Keratinocyte (primary cell): ENCODE measurements at regions not wholly inside any gene's neighbourhood (a gene's known extent, or its start where the extent isn't known, plus 50 kb on each side); places are given as distances from the start of the nearest gene placed in this dataset.

Source experiments
- DNase-seq: peaks from one replicate; pipeline ENCODE4 v3.0.0-alpha.2; 2011; ENCODE audit warnings: low read depth, missing footprints, low spot score
- FAIRE-seq: peaks from 2 replicates; lab custom pipeline; 2011; peaks lifted over from hg19 to GRCh38; lab: Jason Lieb, UNC
- H2AFZ ChIP-seq: 2 replicates; pipeline ENCODE4 v1.6.0; 2012; ENCODE audit warnings: low read length, control low read depth, inconsistent platforms; ENCODE audit not compliant: control insufficient read depth
- H3K27ac ChIP-seq: 2 replicates; pipeline ENCODE4 v1.5.1; 2011; ENCODE audit warnings: low read length; ENCODE audit not compliant: control insufficient read depth, insufficient read depth
- H3K27me3 ChIP-seq: 3 replicates; pipeline ENCODE4 v1.6.0; 2011; ENCODE audit warnings: low read length; ENCODE audit not compliant: control insufficient read depth, insufficient read depth; ENCODE audit errors: extremely low read depth
- H3K36me3 ChIP-seq, 2 experiments: 2 replicates in 1 of 2; 3 replicates in 1 of 2; pipeline ENCODE4 v1.5.1; 2011; ENCODE audit warnings: low read length in 2 of 2, mild to moderate bottlenecking in 1 of 2; ENCODE audit not compliant: control insufficient read depth in 2 of 2, insufficient read depth in 2 of 2; ENCODE audit errors: extremely low read depth in 1 of 2
- H3K4me1 ChIP-seq: 3 replicates; pipeline ENCODE4 v1.5.1; 2011; ENCODE audit warnings: low read length; ENCODE audit not compliant: control insufficient read depth, insufficient read depth; ENCODE audit errors: extremely low read depth
- H3K4me2 ChIP-seq: 3 replicates; pipeline ENCODE4 v1.6.0; 2011; ENCODE audit warnings: low read depth, low read length; ENCODE audit not compliant: control insufficient read depth, insufficient read depth; ENCODE audit errors: extremely low read depth
- H3K4me3 ChIP-seq, 3 experiments: fragments of 200-600 bp in 1 of 3; sonication (generic) in 1 of 3; 2 replicates in 2 of 3; 3 replicates in 1 of 3; pipeline ENCODE4 v1.5.1; 2011 to 2016; ENCODE audit warnings: low read length in 3 of 3, mild to moderate bottlenecking in 3 of 3, control low read depth in 2 of 3, inconsistent platforms in 1 of 3, low read depth in 1 of 3, mixed read lengths in 1 of 3, mixed run types in 1 of 3, moderate library complexity in 1 of 3; ENCODE audit not compliant: control insufficient read depth in 2 of 3, insufficient read depth in 2 of 3; ENCODE audit errors: extremely low read depth in 1 of 3
- H3K79me2 ChIP-seq: 2 replicates; pipeline ENCODE4 v1.6.0; 2012; ENCODE audit warnings: low read length; ENCODE audit not compliant: control insufficient read depth, insufficient read depth
- H3K9ac ChIP-seq: 3 replicates; pipeline ENCODE4 v1.6.0; 2011; ENCODE audit warnings: low read length; ENCODE audit not compliant: control insufficient read depth, insufficient read depth; ENCODE audit errors: extremely low read depth
- H3K9me1 ChIP-seq: 3 replicates; pipeline ENCODE4 v1.6.0; 2011; ENCODE audit warnings: low read length; ENCODE audit not compliant: control insufficient read depth, insufficient read depth; ENCODE audit errors: extremely low read depth
- H3K9me3 ChIP-seq: 2 replicates; pipeline ENCODE4 v1.5.1; 2012; ENCODE audit warnings: low read depth, low read length; ENCODE audit not compliant: control insufficient read depth
- H4K20me1 ChIP-seq: 3 replicates; pipeline ENCODE4 v1.6.0; 2011; ENCODE audit warnings: low read length; ENCODE audit not compliant: control insufficient read depth, insufficient read depth; ENCODE audit errors: extremely low read depth
- EZH2 ChIP-seq: IDR thresholded peaks from one replicate; pipeline ENCODE4 v1.6.1; 2012; ENCODE audit warnings: inconsistent platforms, mild to moderate bottlenecking, low read length, moderate library complexity
- dilution Hi-C: fragments of 300-500 bp; cut with MboI; formaldehyde crosslinking; loops from one replicate; pipeline ENCODE4 v1.7.0; 2020; ENCODE audit warnings: low sequenced_read_pairs; ENCODE audit not compliant: extremely low pct_ligation_motif_present
- TF ChIP-seq, protein P1 (sequence below), 3 experiments: IDR thresholded peaks in 1 of 3; conservative IDR thresholded peaks in 1 of 3; optimal IDR thresholded peaks in 1 of 3; 2 replicates in 2 of 3; 3 replicates in 1 of 3; pipeline versions ENCODE3 to v1.5.1; 2011; ENCODE audit warnings: low read length in 3 of 3, mild to moderate bottlenecking in 3 of 3, moderate library complexity in 2 of 3, control low read depth in 1 of 3, inconsistent platforms in 1 of 3; ENCODE audit not compliant: insufficient read depth in 2 of 3; ENCODE audit errors: extremely low read depth in 1 of 3

DNA sequence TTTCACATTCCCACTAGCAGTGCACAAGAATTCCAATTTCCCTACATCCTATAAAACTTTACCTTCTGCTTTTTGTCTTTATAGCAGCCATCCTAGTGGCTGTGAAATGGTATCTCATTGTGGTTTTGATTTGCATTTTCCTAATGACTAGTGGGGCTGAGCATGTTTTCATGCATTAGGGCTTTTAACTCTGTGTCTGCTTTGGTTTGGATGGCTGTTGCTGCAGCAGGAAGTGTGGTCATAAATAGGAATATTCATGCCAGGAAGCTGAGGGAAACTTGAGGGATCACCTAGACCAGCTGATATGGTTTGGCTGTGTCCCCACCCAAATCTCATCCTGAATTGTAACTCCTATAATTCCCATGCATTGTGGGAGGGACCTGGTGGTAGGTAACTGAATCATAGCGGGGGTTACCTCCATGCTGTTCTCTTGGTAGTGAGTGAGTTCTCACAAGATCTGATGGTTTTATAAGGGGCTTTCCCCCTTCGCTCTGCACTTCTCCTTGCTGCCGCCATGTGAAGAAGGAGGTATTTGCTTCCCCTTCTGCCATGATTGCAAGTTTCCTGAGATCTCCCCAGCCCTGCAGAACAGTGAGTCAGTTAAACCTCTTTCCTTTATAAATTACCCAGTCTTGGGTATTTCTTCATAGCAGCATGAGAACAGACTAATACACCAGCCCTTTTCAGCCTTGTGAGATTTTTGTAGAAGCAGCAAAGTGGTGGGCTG, 181.8 kb upstream of the PITRM1 start:
- no peak for FAIRE-seq
- no peak overlapping the region for H3K4me2 ChIP-seq
- H3K4me1 ChIP-seq: peaks cover 2% of the 10 kb centered on the region
- no peak for DNase-seq
- H2AFZ ChIP-seq: no peak overlapping the region
- TF ChIP-seq EZH2: no peak
- TF ChIP-seq, protein P1, sequence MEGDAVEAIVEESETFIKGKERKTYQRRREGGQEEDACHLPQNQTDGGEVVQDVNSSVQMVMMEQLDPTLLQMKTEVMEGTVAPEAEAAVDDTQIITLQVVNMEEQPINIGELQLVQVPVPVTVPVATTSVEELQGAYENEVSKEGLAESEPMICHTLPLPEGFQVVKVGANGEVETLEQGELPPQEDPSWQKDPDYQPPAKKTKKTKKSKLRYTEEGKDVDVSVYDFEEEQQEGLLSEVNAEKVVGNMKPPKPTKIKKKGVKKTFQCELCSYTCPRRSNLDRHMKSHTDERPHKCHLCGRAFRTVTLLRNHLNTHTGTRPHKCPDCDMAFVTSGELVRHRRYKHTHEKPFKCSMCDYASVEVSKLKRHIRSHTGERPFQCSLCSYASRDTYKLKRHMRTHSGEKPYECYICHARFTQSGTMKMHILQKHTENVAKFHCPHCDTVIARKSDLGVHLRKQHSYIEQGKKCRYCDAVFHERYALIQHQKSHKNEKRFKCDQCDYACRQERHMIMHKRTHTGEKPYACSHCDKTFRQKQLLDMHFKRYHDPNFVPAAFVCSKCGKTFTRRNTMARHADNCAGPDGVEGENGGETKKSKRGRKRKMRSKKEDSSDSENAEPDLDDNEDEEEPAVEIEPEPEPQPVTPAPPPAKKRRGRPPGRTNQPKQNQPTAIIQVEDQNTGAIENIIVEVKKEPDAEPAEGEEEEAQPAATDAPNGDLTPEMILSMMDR (optimal IDR thresholded peaks at IDR 0.05 in 1 of 3, IDR thresholded peaks at IDR 0.05 in 1 of 3, conservative IDR thresholded peaks at IDR 0.05 in 1 of 3; ENCODE audit: extremely low read depth in 1 of 3, insufficient read depth in 2 of 3, low read length in 3 of 3): no peak
- no peaks in the 10 kb centered on the region for H3K36me3 ChIP-seq
- H3K9me3 ChIP-seq: no peaks in the 10 kb centered on the region
- H3K9me1 ChIP-seq: no peaks in the 10 kb centered on the region
- H3K27me3 ChIP-seq: no peaks in the 10 kb centered on the region
- no peaks in the 10 kb centered on the region for H3K79me2 ChIP-seq
- dilution Hi-C loops: no loop called here
- H3K27ac ChIP-seq: no peak overlapping the region
- no peaks in the 10 kb centered on the region for H4K20me1 ChIP-seq
- no peak overlapping the region for H3K9ac ChIP-seq
- no peak overlapping the region for H3K4me3 ChIP-seq

DNA sequence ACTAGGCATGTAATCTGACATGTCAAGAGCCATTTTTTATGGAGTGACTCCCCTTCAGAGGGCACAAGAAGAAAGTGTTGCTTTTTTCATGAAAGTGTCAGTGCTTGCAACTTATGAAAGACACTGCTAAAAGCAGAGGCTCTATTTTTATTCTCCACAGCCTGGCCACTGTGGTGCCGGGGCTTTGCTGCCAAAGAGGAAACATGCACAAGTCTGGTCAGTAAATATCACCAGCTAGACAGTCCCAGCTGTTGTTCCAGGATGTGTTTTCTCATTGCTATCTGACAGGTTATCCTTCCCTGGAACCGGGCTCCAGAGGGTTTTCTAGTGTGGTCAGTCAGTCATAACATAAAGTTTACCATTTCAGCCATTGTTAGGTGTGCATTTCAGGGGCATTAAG, 180.7 kb upstream of the PITRM1 start:
- Histone ChIP-seq H3K27ac (no peak overlapping the region), H3K9me1 (no peaks in the 10 kb centered on the region), H3K27me3 (no peaks in the 10 kb centered on the region), H3K79me2 (no peaks in the 10 kb centered on the region), H4K20me1 (no peaks in the 10 kb centered on the region), H3K36me3 (no peaks in the 10 kb centered on the region), H3K9ac (no peak overlapping the region), H3K4me2 (no peak overlapping the region), H3K4me1 (peaks cover 2% of the 10 kb centered on the region), H3K4me3 (no peak overlapping the region), H3K9me3 (no peaks in the 10 kb centered on the region), H2AFZ (no peak overlapping the region)
- dilution Hi-C loops: no loop called here
- DNase-seq (no peak), FAIRE-seq (no peak)
- no peak for TF ChIP-seq EZH2
- TF ChIP-seq, protein P1 (optimal IDR thresholded peaks at IDR 0.05 in 1 of 3, IDR thresholded peaks at IDR 0.05 in 1 of 3, conservative IDR thresholded peaks at IDR 0.05 in 1 of 3; ENCODE audit: extremely low read depth in 1 of 3, insufficient read depth in 2 of 3, low read length in 3 of 3): no peak
